ENCODE measurements at regions not wholly inside any gene's neighbourhood (a gene's known extent, or its start where the extent isn't known, plus 50 kb on each side); places are given as distances from the start of the nearest gene placed in this dataset.

- TF ChIP-seq POLR2A (IDR thresholded peaks at IDR 0.05) (no peak), EP300 (IDR thresholded peaks at IDR 0.05) (no peak), POLR2AphosphoS5 (IDR thresholded peaks at IDR 0.05) (no peak)
- TF ChIP-seq, protein P1, sequence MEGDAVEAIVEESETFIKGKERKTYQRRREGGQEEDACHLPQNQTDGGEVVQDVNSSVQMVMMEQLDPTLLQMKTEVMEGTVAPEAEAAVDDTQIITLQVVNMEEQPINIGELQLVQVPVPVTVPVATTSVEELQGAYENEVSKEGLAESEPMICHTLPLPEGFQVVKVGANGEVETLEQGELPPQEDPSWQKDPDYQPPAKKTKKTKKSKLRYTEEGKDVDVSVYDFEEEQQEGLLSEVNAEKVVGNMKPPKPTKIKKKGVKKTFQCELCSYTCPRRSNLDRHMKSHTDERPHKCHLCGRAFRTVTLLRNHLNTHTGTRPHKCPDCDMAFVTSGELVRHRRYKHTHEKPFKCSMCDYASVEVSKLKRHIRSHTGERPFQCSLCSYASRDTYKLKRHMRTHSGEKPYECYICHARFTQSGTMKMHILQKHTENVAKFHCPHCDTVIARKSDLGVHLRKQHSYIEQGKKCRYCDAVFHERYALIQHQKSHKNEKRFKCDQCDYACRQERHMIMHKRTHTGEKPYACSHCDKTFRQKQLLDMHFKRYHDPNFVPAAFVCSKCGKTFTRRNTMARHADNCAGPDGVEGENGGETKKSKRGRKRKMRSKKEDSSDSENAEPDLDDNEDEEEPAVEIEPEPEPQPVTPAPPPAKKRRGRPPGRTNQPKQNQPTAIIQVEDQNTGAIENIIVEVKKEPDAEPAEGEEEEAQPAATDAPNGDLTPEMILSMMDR (IDR thresholded peaks at IDR 0.05), result no peak
Observed at GRCh38 chr10:59971915-59972314, 65.6 kb upstream of the CCDC6 start.

All from upper lobe of left lung (tissue), 4 donors.